ENCODE measurements at regions not wholly inside any gene's neighbourhood (a gene's known extent, or its start where the extent isn't known, plus 50 kb on each side); places are given as distances from the start of the nearest gene placed in this dataset.
"Not testable (repeated sequence)": the region's sequence is repeated elsewhere in the genome, so short reads cannot be mapped to it uniquely, and the experiment has no call there.

DNA sequence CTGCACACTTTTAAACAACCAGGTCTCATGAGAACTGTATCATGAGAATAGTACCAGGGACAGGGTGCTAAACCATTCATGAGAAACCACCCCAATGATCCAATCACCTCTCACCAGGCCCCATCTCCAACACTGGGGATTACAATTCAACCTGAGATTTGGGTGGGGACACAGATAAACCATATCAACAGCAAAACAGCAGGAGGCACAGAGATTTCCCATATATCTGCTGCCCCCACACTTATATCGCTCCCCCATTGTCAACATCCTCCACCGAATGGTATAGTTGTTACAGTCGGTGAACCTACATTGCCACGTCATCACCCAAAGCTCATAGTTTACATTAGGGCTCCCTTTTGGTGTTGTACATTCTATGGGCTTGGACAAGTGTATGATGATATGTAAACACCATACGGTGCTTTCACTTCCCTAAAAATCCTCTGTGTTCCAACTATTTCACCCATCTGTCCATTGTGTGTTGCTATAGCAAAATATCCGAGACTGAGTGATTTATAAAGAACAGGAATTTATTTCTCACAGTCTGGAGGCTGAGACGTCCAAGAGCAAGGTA lies 224.8 kb downstream of the FAM43A start:
- TF ChIP-seq, protein P1, sequence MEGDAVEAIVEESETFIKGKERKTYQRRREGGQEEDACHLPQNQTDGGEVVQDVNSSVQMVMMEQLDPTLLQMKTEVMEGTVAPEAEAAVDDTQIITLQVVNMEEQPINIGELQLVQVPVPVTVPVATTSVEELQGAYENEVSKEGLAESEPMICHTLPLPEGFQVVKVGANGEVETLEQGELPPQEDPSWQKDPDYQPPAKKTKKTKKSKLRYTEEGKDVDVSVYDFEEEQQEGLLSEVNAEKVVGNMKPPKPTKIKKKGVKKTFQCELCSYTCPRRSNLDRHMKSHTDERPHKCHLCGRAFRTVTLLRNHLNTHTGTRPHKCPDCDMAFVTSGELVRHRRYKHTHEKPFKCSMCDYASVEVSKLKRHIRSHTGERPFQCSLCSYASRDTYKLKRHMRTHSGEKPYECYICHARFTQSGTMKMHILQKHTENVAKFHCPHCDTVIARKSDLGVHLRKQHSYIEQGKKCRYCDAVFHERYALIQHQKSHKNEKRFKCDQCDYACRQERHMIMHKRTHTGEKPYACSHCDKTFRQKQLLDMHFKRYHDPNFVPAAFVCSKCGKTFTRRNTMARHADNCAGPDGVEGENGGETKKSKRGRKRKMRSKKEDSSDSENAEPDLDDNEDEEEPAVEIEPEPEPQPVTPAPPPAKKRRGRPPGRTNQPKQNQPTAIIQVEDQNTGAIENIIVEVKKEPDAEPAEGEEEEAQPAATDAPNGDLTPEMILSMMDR (IDR thresholded peaks at IDR 0.05; ENCODE audit: control insufficient read depth, insufficient read depth, low read depth, low read length, missing control alignments), result no peak
- no peak overlapping the region for H3K4me3 ChIP-seq (ENCODE audit: control insufficient read depth, low read depth, low read length)
- DNase-seq (ENCODE audit: low read depth), result no peak

DNA sequence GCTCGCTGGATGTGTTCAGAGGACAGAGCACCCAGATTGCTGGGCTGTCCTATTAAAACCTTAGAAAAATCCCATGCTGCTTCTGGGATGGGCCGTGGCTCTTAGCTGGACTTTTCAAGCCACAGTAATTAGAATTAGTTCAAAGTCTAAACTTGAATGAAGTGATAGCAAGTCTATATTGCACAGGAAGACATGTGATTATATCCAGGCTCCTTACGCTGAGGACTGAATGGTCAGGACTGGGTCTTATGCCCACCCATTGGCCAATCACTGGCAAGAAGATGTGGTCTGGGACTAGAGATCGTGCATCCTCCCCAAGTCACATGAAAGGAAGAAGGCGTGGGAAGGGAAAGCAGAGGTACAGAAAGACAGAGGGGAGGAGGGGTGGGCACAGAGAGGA lies 227.6 kb downstream of the FAM43A start:
- TF ChIP-seq, protein P1 (IDR thresholded peaks at IDR 0.05; ENCODE audit: control insufficient read depth, insufficient read depth, low read depth, low read length, missing control alignments), result no peak
- DNase-seq (ENCODE audit: low read depth), result no peak
- no peak overlapping the region for H3K4me3 ChIP-seq (ENCODE audit: control insufficient read depth, low read depth, low read length)

DNA sequence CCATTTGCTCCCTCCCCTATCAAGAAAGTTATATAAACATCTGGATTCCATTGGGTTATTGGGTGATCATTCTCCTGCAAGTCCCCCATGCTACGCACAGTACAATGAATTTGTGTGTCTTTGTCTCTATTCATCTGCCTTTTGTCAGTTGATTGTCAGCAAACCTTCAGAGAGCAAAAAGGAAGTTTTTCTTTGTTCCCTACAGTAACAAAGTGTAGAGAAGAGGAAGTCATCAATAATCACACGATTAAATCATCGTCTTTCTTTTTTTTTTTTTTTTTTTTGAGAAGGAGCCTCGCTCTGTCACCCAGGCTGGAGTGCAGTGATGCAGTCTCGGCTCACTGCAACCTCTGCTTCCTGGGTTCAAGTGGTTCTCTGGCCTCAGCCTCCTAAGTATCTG lies 239.2 kb downstream of the FAM43A start:
- DNase-seq (ENCODE audit: low read depth); H3K4me3 ChIP-seq (ENCODE audit: control insufficient read depth, low read depth, low read length): not testable (repeated sequence)

DNA sequence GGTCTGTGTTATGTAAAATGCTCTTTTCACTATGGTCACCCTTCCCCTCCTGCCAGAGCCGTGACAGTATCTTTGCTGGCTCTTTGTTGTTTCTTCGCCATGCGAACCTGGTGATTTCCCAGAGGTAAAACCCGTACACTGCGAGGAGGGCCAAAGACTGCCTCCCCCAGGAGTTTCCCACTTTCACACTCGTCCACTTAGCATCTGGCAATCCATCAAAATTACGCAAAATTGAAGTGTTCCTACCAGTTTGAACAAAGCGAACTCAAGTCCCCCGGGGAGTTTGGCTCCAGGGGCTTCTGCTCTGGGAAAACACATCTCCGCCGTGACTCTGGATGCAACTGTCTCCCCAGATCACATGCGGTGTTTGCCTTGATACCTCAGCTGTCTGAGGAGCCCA lies 239.9 kb downstream of the FAM43A start:
- no peak overlapping the region for H3K4me3 ChIP-seq (ENCODE audit: control insufficient read depth, low read depth, low read length)
- TF ChIP-seq, protein P1 (IDR thresholded peaks at IDR 0.05; ENCODE audit: control insufficient read depth, insufficient read depth, low read depth, low read length, missing control alignments), result no peak
- no peak for DNase-seq (ENCODE audit: low read depth)

DNA sequence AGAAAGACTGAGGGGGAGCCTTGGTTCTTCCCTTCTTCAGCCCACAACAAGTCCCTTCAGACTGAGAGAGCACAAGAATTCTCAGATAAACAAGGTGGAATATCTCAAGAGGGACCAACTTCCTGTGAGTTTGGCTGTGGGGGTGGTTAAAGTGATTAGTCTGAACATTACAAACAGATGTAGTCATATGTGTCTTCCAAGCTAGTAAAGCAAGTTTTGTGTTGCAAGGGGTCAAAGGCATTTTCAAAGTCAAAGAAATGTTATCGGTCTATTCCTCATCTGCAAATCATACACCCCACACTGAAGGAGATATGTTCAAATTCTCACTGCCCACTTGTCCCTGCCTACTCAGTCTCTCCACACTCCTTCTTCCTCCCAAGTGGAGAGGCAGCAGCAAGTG lies 242.5 kb downstream of the FAM43A start:
- H3K4me3 ChIP-seq (ENCODE audit: control insufficient read depth, low read depth, low read length), result no peak overlapping the region
- TF ChIP-seq, protein P1 (IDR thresholded peaks at IDR 0.05; ENCODE audit: control insufficient read depth, insufficient read depth, low read depth, low read length, missing control alignments), result no peak
- no peak for DNase-seq (ENCODE audit: low read depth)

DNA sequence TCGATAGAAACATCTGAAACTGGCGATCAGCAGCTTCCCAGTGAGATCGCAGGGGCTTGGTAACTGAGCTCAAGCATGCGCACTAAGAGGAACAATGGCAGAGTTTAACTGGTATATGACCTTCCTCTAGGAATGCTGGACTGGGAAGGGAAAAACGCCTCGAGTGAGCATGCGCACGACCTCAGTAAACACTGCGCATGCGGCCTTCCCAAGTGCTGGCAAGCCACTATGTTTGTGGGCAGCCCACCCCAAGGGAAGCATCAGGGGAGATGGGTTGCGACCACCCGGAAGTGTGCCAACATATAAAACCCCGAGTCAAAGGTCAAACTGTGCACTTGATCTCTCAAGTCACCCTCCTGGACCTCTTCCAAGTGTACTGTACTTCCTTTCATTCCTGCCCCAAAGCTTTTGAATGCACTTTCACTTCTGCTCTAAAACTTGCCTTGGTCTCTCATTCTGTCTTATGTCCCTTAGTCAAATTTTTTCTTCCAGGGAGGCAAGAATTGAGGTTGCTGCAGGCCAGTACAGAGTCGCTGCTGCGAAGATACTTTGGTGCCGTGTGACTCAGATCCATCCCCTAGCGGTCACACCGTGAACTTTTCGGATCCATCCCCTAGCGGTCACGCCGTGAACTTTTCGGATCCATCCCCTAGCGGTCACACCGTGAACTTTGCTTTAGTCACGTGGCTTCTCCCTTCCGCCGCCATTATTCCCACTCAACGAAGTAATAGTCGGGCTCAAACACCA lies 243.3 kb downstream of the FAM43A start:
- TF ChIP-seq, protein P1 (IDR thresholded peaks at IDR 0.05; ENCODE audit: control insufficient read depth, insufficient read depth, low read depth, low read length, missing control alignments), result peak; percentile 39
- no peak for DNase-seq (ENCODE audit: low read depth)
- no peak overlapping the region for H3K4me3 ChIP-seq (ENCODE audit: control insufficient read depth, low read depth, low read length)

DNA sequence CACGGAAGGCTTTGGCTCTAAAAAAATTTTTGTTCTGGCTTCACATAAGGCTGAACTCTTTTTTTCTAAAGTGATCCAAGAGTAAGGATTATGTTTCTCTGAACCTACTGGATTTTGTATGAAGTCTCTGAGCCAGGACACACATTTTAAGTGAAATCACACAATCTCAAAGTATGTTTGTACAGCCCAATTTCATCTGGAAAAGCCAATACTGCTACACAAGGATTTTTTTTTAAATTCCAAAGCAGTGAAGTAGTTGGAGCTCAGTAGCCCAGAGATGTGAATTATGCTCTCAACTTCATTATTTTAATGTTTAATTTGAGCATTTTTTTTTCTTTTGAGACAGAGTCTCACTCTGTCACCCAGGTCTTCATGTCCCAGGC lies 243.9 kb downstream of the FAM43A start:
- no peak overlapping the region for H3K4me3 ChIP-seq (ENCODE audit: control insufficient read depth, low read depth, low read length)
- TF ChIP-seq, protein P1 (IDR thresholded peaks at IDR 0.05; ENCODE audit: control insufficient read depth, insufficient read depth, low read depth, low read length, missing control alignments), result no peak
- DNase-seq (ENCODE audit: low read depth), result no peak

Measured in AG09309 (cell line).